ENCODE measurements at regions not wholly inside any gene's neighbourhood (a gene's known extent, or its start where the extent isn't known, plus 50 kb on each side); places are given as distances from the start of the nearest gene placed in this dataset.

DNA sequence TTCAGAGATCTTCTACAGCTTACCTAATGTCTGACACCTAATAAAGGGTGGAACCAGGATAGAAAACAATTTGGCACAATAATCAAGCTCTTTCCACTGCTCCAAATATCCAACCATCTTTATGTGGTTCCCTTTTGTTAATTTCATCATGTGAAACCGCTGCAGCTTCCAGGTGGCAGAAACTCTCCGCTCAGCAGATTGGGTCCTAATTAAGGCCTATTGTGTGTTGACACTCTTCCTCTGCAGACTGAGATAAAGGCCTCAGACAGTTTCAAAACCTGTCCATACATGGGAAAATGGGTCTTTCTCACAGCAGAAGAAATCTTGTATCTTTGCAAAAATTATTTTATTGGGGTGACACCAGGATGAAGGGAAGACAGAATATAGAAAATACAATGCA is 1002.4 kb upstream of the SEMA6D start:
- H4K5ac ChIP-seq (ENCODE audit: low read depth, low read length): no peak overlapping the region
- H3K79me1 ChIP-seq (ENCODE audit: low read depth in 1 of 2, low read length in 2 of 2): no peaks in the 10 kb centered on the region
- H3K14ac ChIP-seq (replicated peaks; ENCODE audit: low read depth, low read length): no peak overlapping the region
- dilution Hi-C loops (cut with HindIII; ENCODE audit: low sequenced_read_pairs, unreplicated experiment): no loop called here
- no peaks in the 10 kb centered on the region for H3K9me1 ChIP-seq (ENCODE audit: insufficient read depth, low read length)
- H3K4me3 ChIP-seq (ENCODE audit: insufficient read depth, low read depth, low read length): no peak overlapping the region
- H2BK5ac ChIP-seq (ENCODE audit: low read depth, low read length, poor library complexity, severe bottlenecking): no peak overlapping the region
- H3K27me3 ChIP-seq (ENCODE audit: control insufficient read depth, insufficient read depth, low read length): no peaks in the 10 kb centered on the region
- no peaks in the 10 kb centered on the region for H3K4me1 ChIP-seq (ENCODE audit: control insufficient read depth, insufficient read depth, low read length)
- H3K4ac ChIP-seq (ENCODE audit: low read depth, low read length): no peak overlapping the region
- WGBS, 2 experiments (ENCODE audit: extremely low coverage in 2 of 2, insufficient read length in 1 of 2): no CpG with 5 or more reads among the region's 2 CpGs
- ATAC-seq (ENCODE audit: low read depth) (no peak), DNase-seq (no peak)
- H3K23ac ChIP-seq (ENCODE audit: low read depth, low read length): no peak overlapping the region
- no peak overlapping the region for H2BK20ac ChIP-seq (ENCODE audit: low read depth, low read length)
- no peak overlapping the region for H2AFZ ChIP-seq (replicated peaks; ENCODE audit: low read length, poor library complexity)
- H3K9me3 ChIP-seq (ENCODE audit: control insufficient read depth, insufficient read depth, low read length): peaks cover 4% of the 10 kb centered on the region; the same call in 1 of the 2 replicates
- H3K56ac ChIP-seq (ENCODE audit: extremely low read depth, insufficient read depth, low read length): no peak overlapping the region
- POLR2A ChIA-PET (ENCODE audit: unreplicated experiment): no interaction called here
- H3K18ac ChIP-seq (ENCODE audit: low read depth, low read length): no peak overlapping the region
- H4K91ac ChIP-seq (ENCODE audit: insufficient read depth, low read depth, low read length): no peak overlapping the region
- H4K20me1 ChIP-seq (ENCODE audit: insufficient read depth, low read length): no peaks in the 10 kb centered on the region
- H2AK9ac ChIP-seq (replicated peaks; ENCODE audit: low read depth, low read length, poor library complexity): no peak overlapping the region
- no peaks in the 10 kb centered on the region for H3K36me3 ChIP-seq (ENCODE audit: control insufficient read depth, insufficient read depth, low read length)
- no peak overlapping the region for H2BK120ac ChIP-seq (ENCODE audit: low read depth, low read length)
- TF ChIP-seq RFX5 (IDR thresholded peaks at IDR 0.05; ENCODE audit: low read depth, low read length) (no peak), CEBPB (IDR thresholded peaks at IDR 0.05; ENCODE audit: low read depth, low read length) (no peak), POLR2A (IDR thresholded peaks at IDR 0.05; ENCODE audit: low read depth, low read length) (no peak), MAFK (IDR thresholded peaks at IDR 0.05; ENCODE audit: low read depth, low read length) (no peak)
- H2AK5ac ChIP-seq (ENCODE audit: low read depth, low read length): no peak overlapping the region
- no peak overlapping the region for H3K27ac ChIP-seq (ENCODE audit: insufficient read depth, low read length)
- CTCF ChIA-PET: no interaction called here
- no peak overlapping the region for H3K4me2 ChIP-seq (ENCODE audit: low read depth, low read length)
- no peak overlapping the region for H3K9ac ChIP-seq (ENCODE audit: low read depth, low read length)
- BruUV-seq (replicated peaks): no TSS peak
- intact Hi-C loops (cut with micrococcal nuclease): no loop called here
- no peak overlapping the region for H4K8ac ChIP-seq (ENCODE audit: low read depth in 2 of 2, low read length in 2 of 2)
- no peak overlapping the region for H2BK15ac ChIP-seq (ENCODE audit: low read depth, low read length)
- in situ Hi-C loops (cut with MboI; ENCODE audit: low sequenced_read_pairs): no loop called here

Measured in IMR-90 (cell line).